Activated CD4-positive, alpha-beta T cell treated with anti-CD3 and anti-CD28 coated beads, Interleukin-2, amount 50 U/mL, for 24 hours (primary cell): ENCODE measurements at regions not wholly inside any gene's neighbourhood (a gene's known extent, or its start where the extent isn't known, plus 50 kb on each side); places are given as distances from the start of the nearest gene placed in this dataset.
"Not testable (repeated sequence)": the region's sequence is repeated elsewhere in the genome, so short reads cannot be mapped to it uniquely, and the experiment has no call there.

Experiments used
- DNase-seq, 2 donors: peaks; one replicate each; pipeline ENCODE4 v3.0.0-alpha.2; 2020; ENCODE audit warnings: low read depth in 1 of 2, low spot score in 1 of 2

DNA sequence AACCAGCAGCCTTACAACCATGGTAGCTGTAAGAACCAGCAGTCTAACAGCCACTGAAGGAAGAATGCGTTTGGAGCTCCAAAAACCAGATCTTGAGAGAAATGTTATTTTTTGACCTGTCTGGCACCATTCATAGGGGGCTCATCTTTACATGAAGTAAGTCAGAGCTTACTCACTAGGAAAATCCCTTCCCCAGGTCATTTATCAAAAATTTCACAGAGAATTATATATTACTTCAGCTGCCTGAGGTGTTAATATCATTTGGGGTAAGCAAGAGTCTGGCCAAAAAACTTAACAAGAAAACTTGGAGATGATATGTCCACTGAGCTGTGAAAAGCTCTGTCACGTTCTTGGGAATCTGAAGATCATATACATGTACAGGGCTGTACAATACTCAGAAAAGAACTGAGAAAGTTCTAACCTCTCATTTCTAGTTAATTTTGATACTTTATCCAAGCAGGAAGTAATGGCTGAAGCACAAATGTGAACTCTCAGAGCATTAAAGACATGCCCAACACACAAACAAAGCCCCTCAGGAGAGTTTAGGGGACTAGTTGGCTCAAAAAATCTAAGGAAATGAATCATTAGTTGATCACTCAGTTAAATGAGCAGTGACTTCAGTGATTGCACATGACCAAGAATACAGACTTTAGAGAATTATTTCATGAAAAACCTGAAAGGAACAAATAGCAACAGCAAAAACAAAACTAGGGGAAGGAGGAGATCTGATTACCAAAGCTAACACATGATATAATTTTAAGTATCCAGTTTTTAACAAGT lies 681.1 kb downstream of the LTN1 start:
- DNase-seq: no peak

DNA sequence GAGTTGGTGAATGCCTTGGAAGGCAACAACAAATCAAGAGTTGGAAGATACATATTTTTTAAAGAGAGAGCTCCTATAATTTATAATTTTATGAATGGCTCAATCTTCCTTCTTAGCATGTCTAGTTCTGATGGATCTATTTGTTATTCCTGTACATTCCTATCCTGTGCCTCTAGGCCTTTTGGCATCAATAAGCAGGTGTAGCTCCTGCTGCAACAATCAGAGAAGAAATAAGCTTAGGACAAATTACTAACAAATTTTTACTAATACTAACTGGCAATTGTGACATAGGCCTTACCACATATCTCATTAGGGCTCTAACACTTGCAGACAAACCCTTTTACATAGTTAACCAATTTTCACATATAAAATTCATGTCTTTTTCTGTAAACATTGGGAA lies 682.0 kb downstream of the LTN1 start:
- no peak for DNase-seq

DNA sequence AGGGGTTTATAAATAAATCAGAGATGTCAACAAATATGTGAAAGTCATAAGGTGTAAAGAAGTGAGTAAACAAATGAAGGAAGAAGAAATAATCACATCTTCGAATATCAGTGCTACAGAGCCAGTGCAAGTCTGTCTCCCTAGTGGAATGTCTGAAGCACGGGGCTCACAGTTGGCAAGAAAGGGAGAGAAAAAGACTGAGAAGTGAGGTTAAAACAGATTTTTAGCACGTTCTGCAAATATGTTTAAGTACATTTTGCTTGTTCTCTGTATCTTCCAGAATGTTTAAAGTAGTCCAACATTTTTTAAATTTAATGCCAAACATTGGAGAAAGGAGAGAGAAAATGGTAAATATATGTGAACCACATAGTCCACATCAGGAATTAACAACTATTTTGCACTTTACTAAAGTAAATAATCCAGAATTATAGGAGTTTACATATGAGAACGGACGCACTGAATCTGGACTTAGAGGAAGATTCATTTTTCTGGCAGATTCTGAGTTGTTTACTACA lies 682.4 kb downstream of the LTN1 start:
- DNase-seq: no peak

DNA sequence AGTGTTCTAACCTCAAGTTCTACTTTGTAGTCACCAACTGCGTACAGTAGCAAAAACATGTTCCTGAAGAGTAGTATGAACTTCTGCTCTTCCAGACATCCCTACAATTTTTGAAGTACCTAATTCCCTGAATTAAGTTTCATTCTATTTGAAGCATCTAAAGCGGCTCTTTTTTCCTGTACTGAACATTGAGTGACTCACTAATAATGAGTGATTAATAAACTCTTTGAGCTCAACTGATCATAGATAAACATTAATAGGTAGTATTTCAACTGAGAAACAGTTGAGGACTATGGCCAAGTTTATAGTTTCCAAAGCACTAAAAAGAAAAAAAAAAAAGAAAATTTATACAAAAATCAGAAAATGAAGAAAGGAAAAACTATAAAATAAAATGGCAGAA lies 683.1 kb downstream of the LTN1 start:
- DNase-seq: no peak

DNA sequence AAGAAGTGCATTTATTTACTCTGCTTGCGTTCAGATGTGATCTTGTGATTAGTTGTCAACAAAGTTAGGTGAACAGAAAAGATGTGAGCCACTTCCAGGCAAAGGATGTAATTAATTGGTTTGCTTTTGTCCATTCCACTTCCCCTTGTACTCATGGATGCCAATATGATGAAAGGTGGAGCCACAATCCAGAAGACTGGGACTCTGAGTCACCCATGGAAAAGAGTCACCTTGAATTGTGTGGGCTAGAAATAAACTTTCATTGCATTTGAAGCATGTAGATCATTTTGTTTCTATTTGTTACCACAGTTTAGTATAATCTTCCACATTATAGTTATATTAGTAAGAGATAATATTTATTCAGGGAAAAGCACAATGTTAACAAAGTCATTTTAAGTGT lies 684.2 kb downstream of the LTN1 start:
- DNase-seq: no peak

DNA sequence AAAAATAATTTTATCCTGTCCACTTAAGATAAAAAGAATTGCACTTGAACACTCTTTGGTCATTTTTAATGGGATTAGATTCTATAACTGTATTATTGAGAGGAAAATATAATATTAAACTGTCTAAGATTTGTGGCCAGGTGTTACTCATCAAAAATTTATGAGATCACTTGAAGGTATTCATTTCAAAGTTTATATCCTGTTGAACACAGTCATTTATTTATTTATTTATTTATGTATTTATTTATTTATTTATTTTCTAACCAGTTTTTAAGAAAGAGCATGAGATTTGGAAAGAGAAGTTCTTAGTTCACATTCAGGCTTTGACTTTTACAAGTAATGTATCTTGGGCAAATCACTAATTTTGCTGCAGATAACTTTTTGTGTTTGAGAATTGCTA lies 692.7 kb downstream of the LTN1 start:
- no peak for DNase-seq

DNA sequence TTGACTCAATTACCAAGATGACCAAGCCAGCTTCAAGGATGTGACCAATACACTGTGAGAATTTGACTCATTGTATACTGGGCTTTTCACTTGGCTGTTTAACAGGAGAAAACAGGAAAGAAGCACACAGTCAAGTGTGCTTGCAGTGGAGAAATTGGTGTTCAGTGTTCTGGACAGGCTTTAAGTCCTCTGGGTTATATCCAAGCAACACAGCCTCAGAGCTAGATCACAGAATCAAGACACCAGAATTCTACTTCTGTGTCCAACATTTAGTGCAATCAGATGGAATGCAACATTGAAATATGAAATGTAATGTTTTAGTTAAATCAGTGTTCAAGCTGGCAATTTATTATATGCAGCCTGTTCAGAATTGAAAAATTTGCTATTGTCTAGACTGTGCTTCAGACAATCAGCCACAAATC lies 694.4 kb downstream of the LTN1 start:
- no peak for DNase-seq

DNA sequence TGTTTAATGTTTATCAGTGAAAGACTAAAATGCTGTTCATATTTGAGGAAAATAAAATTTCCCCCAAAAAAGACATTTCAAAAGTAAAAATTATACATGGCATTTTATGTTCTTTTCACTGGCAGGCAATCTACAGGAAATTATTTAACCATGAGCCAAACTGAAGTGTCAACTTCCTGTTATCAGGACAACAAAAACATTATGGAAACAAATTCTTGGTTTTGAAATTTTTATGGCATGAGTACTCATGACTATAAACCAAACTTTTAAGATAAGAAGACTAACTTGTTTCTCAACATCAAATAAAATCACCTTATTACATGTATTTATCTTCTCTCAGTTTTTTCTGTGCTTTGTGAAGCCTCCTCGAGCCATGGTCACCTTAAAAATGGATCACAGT lies 698.6 kb downstream of the LTN1 start:
- DNase-seq: no peak

DNA sequence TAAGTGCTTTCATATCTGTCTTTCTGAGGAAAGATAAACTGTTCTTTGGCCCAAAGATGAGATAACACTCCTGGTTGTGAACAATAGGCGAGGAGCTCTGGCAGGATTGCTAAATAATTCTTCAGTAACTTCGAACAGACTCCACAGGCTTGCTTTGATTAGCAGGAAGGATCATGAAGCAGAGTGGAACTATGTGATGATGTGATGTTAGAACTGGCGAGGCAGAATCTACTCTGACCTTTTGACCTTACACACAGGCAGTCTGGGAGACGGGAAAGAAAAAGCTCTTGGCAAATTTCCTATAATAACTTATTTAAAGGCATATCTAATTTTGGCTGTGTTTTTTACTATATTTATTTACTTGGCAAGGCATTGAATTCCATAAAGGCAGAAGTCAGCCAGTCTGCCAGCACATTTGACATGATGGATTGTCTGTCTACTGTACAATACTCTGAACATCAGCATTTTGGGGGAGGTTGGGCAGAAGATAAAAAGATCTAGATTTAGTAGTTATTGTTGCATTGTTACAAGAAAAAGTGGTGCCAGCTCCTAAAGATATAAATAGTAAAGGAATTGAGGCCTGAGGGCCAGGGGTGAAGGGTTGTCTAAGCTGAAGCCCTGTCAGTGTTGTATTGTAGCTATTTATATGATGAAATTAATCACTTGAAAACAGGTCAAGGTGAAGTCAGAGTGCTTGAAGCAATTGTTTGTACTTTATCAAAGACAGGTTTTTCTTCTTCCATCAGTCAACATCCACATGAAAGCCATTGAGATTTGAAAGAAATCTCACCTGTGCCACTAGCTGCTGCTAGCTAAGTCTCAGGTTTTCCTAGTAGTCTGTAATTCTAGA lies 708.8 kb downstream of the LTN1 start:
- no peak for DNase-seq

DNA sequence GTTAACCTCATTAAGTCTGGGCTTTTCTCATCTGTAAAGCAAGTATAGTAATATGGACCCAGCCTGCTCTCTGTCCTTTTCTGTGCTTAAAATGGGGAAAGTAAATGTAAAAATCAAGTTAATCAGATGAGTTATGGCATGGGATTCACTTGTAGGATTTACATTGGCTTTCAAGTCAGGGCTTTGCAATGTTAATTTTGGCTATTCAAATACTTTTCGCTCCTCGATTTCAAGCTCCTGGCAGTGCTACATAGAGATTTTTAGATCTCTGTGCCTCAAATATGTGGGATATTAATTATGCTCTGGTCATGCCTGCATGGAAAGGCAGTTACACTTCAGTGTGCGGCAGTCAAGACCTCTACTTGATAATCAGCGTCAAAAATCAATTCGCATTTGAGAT lies 709.8 kb downstream of the LTN1 start:
- DNase-seq: no peak

DNA sequence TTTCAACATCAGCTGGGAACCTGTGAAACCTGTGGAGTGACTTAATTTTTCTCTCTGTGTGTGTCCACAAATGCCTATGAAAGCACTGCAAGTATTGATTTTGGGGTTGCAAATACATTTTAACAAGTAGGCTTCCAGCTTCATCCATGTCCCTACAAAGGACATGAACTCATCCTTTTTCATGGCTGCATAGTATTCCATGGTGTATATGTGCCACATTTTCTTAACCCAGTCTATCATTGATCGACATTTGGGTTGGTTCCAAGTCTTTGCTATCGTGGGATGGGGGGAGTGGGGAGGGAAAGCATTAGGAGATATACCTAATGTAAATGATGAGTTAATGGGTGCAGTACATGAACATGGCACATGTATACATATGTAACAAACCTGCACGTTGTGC lies 711.3 kb downstream of the LTN1 start:
- DNase-seq: not testable (repeated sequence)

DNA sequence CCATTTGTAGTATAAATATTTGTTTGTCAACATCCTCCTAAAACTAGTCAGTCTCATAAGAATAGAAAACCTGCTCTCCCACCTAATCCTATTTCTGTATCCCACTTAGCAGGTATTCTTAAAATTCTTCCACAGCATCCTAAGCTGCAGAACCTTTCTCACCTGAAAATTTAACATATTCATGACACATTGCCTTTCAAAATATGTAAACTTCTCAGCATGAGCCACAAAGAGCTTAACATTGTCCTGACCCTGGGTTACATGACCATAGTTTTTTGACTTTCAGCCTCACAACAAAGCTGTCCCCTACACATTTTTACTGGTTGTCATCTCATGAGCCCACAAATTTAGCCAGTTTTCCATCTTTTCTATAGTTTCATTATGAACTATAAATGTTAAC lies 712.1 kb downstream of the LTN1 start:
- no peak for DNase-seq

DNA sequence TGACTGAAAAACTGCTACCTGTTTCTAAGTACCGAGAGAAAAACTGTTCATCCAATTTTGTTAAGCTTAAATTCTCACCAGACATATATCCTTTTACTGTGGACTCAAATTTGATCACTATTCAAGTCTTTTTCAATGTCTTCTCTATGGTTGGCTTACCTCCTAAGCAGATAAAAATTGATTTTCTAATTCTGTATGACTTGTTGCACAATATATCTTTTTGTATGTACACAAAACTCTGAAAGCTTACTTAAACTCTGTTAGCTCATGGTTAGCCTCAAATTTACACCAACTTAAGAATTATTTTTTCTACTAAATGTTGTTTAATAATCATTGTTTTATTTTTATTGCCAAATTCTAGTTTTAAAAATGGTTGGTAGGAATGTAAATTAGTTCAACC lies 715.4 kb downstream of the LTN1 start:
- DNase-seq: no peak

DNA sequence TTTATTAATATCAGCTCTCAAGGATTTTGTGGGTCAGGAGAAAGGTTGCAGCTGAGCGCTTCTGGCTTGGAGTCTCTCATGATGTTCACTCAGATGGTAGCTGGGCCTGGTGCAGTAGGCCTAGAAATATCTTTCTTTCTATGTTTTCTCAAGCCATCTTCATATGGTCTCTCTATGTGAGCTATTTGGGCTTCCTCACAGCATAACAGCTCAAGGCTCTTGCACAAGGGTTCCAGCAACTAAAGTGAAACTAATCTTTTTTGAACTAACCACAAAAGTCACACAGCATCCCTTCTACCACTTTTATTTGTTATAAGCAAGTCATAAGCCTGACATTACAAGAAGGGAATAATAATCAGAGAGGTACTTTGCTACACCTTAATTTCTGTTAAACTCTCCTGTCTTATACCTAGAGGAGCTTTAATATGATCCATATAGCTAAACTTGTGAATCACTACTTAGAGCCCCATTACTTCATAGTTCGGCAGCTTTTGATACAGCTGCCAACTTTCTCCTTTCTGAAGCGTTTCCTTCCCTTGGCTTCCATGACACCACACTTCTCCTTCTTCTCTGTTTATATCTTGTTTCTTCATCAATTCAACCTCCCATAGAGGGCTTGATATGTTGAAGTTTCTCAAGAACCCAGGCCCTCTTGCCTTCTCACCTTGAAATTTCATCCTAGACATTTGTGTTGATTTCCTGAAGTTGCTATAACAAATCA lies 720.2 kb downstream of the LTN1 start:
- no peak for DNase-seq

DNA sequence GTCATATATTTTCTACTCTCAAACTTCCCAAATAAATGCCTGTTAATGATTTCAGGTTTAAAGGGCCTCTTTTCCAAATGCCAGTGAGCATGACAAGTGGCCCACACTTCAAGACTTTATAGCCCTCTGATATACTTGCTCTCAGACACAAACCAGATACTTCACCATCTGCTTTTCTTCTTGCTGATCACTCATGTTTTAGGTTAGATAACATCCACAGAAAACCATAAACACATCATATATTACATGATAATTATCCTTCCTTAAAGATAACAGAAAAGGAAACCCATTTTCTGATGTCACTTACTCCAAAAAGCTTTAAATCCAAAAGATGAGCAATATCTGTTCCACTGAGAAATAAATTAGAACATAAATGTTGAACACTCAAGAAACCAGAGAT lies 723.5 kb downstream of the LTN1 start:
- DNase-seq: no peak

DNA sequence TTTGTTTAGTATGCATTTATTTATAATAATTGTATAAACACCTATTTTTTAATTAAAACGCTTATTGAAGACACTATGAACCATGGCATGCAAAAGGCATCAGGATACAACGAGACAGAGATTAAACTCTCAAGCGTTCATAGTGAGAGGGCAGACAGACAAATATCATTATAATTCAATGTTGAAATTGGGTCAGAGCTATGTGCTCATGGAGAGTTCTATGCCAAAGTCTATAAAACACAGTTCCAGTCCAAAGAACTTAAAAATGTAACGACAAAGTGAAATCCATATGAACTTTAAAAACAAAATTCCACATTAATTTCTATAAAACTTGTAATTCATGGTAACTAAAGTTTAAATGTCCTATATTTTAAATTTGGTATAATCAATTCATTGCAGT lies 724.0 kb downstream of the LTN1 start:
- no peak for DNase-seq

DNA sequence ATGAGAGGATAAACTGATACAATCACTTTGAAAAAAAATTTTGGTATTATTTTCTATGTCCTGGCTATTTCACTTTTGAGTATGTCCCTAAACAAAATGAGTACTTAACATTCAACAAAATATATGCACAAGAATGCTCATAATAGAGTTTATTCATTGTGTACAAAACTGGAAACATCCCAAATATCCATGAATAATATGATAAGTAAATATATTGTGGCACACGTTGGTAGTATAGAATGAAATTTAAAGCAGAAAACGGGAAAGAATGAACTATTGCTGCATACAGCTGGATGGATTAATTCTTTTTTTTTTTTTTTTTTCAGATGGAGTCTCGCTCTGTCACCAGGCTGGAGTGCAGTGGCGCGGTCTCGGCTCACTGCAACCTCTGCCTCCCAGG lies 725.2 kb downstream of the LTN1 start:
- no peak for DNase-seq

DNA sequence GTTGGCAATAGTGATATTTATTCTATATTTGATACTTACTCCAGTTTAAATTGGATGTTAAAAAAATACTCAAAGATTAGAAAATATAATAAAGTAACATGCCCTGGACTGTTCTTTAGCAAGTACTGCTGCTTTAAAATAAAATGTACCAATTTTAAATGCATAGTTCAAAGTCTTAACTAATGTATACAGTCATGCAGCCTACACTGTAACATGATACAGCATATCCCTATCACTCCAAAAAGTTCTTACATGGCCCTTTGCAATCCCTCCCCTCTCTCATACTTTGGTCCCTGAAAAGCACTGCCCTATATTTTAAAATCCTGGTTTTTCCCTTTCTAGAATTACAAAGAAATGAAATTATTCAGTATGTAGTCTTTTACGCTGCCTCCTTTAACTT lies 726.6 kb downstream of the LTN1 start:
- no peak for DNase-seq

DNA sequence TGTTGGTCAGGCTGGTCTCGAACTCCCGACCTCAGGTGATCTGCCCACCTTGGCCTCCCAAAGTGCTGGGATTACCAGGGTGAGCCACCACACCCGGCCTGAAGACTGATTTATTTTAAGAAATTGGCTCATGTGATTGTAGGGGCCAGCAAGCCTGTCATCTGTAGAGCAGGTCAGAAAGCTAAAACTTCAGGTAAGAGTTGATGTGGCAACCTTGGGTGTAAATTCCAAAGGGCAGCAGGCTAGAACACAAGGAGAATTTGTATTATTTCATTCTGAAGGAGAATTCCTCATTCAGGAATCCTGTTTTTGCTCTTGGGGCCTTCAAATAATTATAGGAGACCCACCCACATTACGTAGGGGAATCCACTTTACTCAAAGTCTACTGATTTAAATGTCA lies 728.7 kb downstream of the LTN1 start:
- DNase-seq: no peak

DNA sequence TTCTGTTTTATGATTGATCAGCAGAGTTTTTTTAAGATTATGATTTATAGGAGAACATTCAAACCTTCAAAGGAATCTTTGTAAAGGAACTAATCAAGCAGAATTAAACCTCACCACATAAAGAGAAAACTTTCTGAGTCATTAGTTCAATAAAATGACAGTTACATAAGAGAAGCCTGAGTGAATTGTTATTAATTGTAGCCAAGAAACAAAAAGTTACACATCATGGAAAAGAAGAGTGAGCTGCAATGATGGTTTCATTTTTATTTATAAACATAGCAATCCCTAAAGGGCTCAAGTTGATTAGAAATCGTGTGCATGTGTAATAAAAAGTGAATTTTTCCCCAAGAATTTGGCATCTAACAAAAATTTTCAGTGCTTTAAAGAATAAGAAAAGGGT lies 731.4 kb downstream of the LTN1 start:
- DNase-seq: no peak

DNA sequence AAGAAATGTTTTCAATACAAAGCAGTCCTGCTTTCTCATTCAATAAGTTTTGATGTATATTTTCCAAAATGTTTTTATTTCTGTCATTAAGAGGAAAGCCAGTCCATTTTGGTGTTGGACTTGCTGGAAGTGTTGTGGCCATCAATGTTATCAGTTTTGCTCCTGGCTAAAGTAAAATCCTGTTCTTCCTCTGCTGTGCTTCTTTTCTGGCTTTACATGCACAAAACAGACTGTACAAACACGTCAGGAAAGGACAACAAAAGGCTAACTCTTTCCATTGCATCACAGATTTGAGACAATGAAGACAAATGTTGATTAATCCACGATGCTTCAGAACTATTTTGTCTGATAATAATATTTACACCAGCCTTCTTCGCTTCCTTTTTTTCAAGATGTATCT lies 735.4 kb downstream of the LTN1 start:
- no peak for DNase-seq

DNA sequence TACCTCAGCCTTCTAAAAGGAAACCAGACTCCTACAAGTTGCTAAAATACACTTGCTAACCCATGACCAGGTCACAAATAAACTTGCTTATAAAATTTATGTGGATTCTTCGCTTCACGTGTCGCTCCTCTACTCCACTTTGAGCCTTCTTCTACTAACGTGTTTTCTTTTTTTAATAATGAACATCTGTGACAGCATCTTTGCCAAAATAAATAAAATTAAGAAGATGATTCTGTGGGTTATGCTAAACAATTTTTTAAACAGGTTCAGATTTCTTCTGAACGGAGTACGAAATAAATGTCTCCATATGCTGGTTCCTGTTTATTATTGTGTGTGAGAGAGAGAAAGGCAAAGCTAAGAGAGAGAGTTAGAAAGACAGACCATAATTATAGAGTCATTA lies 735.8 kb downstream of the LTN1 start:
- no peak for DNase-seq
